ENCODE measurements at regions not wholly inside any gene's neighbourhood (a gene's known extent, or its start where the extent isn't known, plus 50 kb on each side); places are given as distances from the start of the nearest gene placed in this dataset.
"Not testable (repeated sequence)": the region's sequence is repeated elsewhere in the genome, so short reads cannot be mapped to it uniquely, and the experiment has no call there.

DNA sequence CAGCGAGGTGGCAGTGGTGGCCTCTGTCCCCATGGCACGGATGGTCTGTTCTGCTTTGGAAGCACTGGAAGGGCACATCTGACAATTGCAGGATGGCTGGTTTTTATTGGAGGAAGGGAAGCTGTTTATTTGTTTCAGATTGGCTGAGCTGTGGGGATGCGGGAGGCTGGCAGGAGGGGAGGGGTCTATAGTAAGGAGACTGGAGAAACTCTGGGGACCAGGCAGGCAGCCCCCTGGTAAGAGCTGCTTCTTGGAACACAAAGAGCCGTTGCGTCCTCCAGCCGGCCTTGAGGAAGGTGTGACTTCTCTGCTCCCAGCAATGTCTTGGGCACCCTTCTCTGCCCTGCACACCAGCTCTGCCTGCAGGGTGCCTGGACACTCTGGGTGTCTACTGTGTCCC lies 85.1 kb upstream of the SPDYE9 start:
- DNase-seq = not testable (repeated sequence)

DNA sequence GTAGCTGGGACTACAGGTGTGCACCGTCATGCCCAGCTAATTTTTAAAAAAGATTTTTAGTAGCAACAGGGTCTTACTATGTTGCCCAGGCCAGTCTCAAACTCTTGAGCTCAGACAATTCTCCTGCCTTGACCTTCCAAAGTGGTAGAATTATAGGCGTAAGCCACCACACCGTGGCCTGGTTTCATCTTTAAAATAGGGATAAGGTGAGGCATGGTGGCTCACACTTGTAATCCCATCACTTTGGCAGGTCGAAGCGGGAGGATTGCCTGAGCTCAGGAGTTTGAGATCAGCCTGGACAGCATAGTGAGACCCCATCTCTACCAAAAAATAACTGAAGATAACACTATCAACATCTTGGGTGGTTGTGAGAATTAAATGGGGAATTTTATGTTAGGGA lies 84.6 kb upstream of the SPDYE9 start:
- DNase-seq = not testable (repeated sequence)

DNA sequence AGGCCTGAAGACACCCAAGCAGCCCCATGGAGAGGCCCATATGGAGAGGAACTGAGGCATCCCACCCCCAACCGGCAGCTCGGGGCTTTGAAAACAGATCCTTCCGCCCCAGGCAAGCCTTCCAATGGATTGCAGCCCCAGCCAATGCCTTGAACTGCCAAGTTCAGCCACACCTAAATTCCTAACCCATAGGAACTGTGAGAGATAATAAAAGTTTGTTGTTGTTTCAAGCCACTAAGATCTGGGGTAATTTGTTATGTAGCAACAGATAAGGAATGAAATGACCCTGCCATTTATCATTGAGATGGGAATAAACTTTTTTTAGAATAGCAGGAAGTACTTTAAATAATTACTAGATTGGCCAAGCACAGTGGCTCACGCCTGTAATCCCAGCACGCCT lies 80.3 kb upstream of the SPDYE9 start:
- not testable (repeated sequence) for DNase-seq

DNA sequence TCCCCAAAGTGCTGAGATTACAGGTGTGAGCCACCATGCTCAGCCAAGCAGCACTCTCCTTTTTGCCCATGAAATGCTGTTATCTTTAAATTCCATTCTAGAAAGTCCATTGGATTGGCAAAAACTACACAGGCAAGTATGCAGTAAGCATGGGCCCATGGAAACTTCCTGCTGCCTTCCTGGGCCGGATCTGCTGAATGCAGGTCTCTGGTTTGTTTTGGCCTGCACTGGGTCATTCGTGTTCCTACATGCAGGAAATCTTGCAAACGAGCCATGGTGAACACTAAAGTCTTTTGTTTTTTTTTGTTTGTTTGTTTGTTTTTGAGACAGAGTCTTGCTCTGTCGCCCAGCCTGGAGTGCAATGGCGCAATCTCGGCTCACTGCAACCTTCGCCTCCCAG lies 76.8 kb upstream of the SPDYE9 start:
- DNase-seq = not testable (repeated sequence)

DNA sequence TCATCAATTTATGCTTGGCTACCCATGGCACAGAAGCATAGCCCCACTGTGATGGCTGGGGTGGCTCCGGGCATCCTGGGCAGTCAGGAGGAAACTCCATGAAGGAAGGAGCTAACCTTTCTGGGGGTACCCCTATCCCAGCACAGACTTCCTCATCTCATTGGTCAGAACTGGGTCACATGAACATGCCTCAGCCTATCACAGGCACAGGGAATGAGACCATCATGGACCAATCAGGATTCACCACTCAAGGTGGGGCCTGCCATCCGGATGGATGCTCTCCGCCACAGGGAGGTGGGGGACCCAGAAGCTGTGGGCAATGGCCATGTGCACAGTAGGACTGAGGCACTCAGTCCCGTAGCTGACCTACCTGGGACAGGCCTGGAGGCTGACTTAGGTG lies 75.9 kb upstream of the SPDYE9 start:
- DNase-seq = not testable (repeated sequence)

DNA sequence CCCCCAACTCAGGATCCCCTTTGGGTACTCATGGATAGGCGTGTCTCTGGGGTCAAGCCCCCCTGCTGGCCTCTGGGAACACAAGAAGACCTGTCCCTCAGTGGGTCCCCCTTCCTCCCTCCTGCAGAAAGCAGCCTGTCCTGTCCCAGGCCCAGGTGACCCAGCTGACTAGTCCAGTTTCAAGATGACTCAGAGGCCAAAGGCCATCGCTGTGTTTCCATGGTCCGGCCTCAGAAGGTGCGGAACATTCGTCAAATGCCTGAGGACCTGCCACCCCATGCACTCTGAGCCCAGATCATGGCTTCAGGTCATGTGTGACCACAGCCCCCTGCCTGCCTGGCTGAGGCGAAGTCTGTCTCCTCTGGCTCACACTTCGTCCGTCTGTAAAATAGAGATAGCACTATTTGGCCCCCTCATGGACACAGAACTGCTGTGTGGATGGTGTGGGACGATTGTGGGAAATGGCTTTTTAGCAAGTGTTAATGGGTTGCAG lies 71.4 kb upstream of the SPDYE9 start:
- DNase-seq = not testable (repeated sequence)

DNA sequence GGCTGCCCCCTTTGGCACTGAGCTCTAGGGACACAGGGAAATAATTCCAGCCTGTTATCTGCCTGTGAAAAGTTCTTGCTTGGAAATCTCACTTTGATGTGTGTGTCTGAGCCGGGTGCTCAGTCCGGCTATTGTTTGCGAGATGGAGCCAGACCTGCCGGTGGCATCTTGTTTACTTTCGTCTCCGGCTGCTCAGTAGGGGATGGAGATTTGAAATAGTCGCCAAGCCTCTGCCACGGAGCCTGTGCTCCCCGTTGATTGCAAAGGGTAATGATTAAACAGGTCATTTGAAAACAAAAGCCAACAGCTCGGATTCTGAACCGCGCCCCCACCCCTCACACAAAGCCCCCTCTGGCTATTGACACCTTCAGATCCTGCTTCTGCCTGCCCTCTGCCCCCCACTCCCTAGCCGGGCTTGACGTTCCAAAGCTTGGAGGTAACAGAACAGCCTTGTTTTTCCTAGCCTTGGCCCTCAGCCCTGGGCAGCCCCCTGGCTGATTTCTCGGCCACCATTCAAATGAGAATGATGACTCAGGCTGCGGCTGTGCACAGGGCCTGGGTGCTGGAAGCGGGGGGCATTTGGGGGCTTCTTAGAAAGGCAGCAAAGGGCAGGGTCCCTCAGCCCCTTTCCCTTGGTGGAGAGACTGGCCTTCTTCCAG lies 70.8 kb upstream of the SPDYE9 start:
- DNase-seq = not testable (repeated sequence)

DNA sequence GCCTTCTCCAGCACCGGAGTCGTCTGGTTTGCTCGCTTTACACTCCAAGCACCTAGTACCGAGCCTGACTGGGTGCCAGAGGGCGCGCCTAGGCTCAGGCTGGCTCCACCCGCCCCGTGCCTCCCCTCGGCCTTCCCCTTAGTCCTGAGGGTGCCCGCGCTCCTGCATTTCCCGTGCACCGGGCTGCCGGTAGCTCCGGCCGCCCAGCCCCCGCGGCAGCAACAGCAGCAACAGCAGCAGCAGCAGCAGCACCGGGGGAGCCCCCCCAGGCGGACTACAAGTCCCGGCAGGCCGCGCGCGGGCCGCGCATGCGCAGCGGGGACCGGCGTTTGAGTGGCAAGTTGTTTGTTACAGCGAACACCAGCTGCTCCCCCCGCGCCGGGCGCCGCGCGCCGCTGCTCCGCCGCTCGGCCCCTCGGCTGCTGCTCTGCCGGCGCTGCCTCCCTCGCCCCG lies 68.8 kb upstream of the SPDYE9 start:
- DNase-seq = peak; percentile 85

DNA sequence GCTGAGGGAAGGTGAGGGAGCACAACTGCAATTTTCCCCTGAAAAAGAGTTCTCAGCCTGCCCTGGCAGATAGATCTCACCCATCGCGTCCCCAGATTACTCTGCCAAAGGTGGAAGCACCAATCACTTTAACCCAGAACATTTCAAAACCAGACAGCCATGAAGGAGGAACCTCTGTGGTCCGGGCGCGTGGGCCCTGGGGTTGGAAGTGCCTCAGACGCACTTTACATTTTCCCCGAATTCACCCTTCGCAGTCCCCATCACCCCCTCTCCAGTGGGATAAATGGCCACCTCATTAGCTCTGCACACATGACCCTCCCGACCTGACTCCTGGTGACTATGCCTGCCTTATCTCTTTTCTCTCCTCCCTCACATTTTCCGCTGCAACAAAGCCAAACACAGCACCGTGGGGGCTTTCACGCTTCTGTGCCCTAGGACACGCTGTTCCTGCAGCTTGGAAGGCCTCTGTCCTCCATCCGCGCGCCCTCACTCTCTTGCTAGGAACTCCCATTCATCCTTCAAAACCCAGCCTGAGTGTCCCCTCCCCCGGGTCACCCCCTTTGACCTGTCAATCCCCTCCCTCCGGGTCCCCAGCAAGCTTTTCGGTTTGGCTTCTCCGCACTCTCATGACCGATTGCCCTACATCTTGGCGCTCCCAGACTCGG lies 68.2 kb upstream of the SPDYE9 start:
- DNase-seq = not testable (repeated sequence)

DNA sequence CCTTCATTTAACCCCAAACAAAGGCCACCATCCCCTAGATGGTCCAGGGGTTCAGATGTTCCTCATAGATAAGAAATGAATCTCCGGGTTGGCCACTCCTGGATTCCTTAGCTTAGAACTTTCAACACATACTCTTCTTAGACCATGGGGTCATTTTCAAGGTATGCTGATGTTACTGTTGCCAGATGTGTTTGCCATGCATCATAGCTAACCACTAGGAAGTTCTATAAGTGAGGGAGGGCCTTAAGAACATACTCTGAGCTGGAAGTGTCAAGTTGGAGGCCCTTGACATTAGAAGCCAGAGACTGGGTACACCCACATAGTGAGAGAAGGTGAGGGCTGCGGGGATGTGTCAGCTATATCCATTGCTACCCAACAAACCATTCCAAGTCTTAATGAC lies 62.7 kb upstream of the SPDYE9 start:
- not testable (repeated sequence) for DNase-seq

DNA sequence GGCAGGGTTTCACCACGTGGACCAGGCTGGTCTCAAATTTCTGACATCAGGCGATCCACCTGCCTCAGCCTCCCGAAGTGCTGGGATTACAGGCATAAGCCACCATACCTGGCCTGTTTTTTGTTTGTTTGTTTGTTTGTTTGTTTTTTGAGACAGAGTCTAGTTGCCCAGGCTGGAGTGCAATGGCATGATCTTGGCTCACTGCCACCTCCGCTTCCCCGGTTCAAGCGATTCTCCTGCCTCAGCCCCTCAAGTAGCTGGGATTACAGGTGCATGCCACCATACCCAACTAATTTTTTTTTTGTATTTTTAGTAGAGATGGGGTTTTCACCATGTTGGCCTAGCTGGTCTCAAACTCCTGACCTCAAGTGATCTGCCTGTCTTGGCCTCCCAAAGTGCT lies 61.8 kb upstream of the SPDYE9 start:
- DNase-seq = not testable (repeated sequence)

DNA sequence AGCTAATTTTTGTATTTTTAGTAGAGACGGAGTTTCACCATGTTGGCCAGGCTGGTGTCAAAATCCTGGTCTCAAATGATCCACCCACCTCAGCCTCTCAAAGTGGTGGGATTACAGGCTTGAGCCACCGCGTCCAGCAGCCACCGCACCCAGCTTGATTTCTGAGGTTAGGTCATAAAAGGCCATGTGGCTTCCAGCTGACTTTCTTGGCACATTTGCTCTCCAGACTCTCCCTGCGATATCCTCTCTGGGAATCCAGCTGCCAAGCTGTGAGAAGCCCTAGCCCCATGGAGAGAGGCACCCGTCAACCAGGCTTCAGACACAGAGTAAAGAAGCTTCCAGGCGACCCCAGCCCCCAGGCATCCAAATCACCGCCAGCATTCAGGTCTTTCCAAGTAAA lies 58.2 kb upstream of the SPDYE9 start:
- not testable (repeated sequence) for DNase-seq

DNA sequence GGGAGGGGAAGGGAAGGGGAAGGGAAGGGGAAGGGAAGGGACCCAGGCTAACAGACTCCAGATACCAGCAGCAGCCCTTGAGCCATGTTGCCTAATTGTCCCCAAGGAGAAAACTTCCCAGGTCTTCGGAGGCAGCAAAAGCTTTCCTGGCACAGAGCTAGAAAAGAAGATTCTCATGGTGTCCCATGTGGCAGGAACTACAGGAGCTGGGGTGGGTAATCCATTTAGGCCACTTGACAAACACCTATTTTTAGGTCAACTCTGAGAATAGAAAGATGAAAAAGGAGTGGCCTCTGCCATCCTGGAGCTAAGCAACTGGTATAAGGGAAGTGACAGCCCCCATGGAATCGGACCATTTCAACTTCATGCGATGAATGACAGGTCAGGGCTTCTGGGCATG lies 52.1 kb upstream of the SPDYE9 start:
- not testable (repeated sequence) for DNase-seq

Data from central memory CD4-positive, alpha-beta T cell (primary cell).